ENCODE measurements at regions not wholly inside any gene's neighbourhood (a gene's known extent, or its start where the extent isn't known, plus 50 kb on each side); places are given as distances from the start of the nearest gene placed in this dataset.

- no peak for DNase-seq
Observed at GRCh38 chr13:79803296-79803695, 322.3 kb downstream of the NDFIP2 start.

GRCh38 chr13:79802389-79803085, 321.6 kb downstream of the NDFIP2 start:
- DNase-seq = no peak

- DNase-seq = no peak
Observed at GRCh38 chr13:79799059-79799867, 318.3 kb downstream of the NDFIP2 start.

GRCh38 chr13:79796136-79796535, 315.2 kb downstream of the NDFIP2 start:
- DNase-seq = no peak

- no peak for DNase-seq
Observed at GRCh38 chr13:79794931-79795330, 314.0 kb downstream of the NDFIP2 start.

- DNase-seq = no peak
Observed at GRCh38 chr13:79792716-79793115, 311.8 kb downstream of the NDFIP2 start.

- DNase-seq = no peak
Observed at GRCh38 chr13:79791471-79792042, 310.6 kb downstream of the NDFIP2 start.

- no peak for DNase-seq
Observed at GRCh38 chr13:79786176-79786575, 305.2 kb downstream of the NDFIP2 start.

GRCh38 chr13:79782541-79783205, 301.7 kb downstream of the NDFIP2 start:
- DNase-seq = no peak

- no peak for DNase-seq
Observed at GRCh38 chr13:79781829-79782540, 301.0 kb downstream of the NDFIP2 start.

- no peak for DNase-seq
Observed at GRCh38 chr13:79780240-79780639, 299.3 kb downstream of the NDFIP2 start.

GRCh38 chr13:79779761-79780160, 298.8 kb downstream of the NDFIP2 start:
- DNase-seq = no peak

- no peak for DNase-seq
Observed at GRCh38 chr13:79778741-79779460, 297.9 kb downstream of the NDFIP2 start.

- DNase-seq = no peak
Observed at GRCh38 chr13:79777504-79777903, 296.5 kb downstream of the NDFIP2 start.

- no peak for DNase-seq
Observed at GRCh38 chr13:79776531-79777295, 295.8 kb downstream of the NDFIP2 start.

GRCh38 chr13:79775830-79776229, 294.9 kb downstream of the NDFIP2 start:
- DNase-seq = no peak

- no peak for DNase-seq
Observed at GRCh38 chr13:79772811-79773210, 291.9 kb downstream of the NDFIP2 start.

- DNase-seq = no peak
Observed at GRCh38 chr13:79771493-79771892, 290.5 kb downstream of the NDFIP2 start.

- no peak for DNase-seq
Observed at GRCh38 chr13:79770056-79770455, 289.1 kb downstream of the NDFIP2 start.

GRCh38 chr13:79767126-79767525, 286.2 kb downstream of the NDFIP2 start:
- DNase-seq = no peak

GRCh38 chr13:79765331-79765730, 284.4 kb downstream of the NDFIP2 start:
- no peak for DNase-seq

Measured in activated effector memory CD4-positive, alpha-beta T cell treated with anti-CD3 and anti-CD28 coated beads, Interleukin-2, amount 50 U/mL, for 16 hours (primary cell).